Activated naive CD8-positive, alpha-beta T cell (primary cell): ENCODE measurements at regions not wholly inside any gene's neighbourhood (a gene's known extent, or its start where the extent isn't known, plus 50 kb on each side); places are given as distances from the start of the nearest gene placed in this dataset.
"Not testable (repeated sequence)": the region's sequence is repeated elsewhere in the genome, so short reads cannot be mapped to it uniquely, and the experiment has no call there.

Source experiments
- H3K27ac Mint-ChIP-seq: one replicate; pipeline ENCODE4 v1.8.0; 2021; ENCODE audit warnings: mixed read lengths
- H3K27me3 Mint-ChIP-seq: one replicate; pipeline ENCODE4 v1.8.0; 2021; ENCODE audit warnings: mixed read lengths
- H3K36me3 Mint-ChIP-seq: one replicate; pipeline ENCODE4 v1.8.0; 2021; ENCODE audit warnings: mixed read lengths
- H3K4me1 Mint-ChIP-seq: one replicate; pipeline ENCODE4 v1.8.0; 2021; ENCODE audit warnings: low read depth, mixed read lengths
- H3K4me3 Mint-ChIP-seq: one replicate; pipeline ENCODE4 v1.8.0; 2021; ENCODE audit warnings: mild to moderate bottlenecking, mixed read lengths
- H3K9me3 Mint-ChIP-seq: one replicate; pipeline ENCODE4 v1.8.0; 2021; ENCODE audit warnings: low read depth, mixed read lengths

DNA sequence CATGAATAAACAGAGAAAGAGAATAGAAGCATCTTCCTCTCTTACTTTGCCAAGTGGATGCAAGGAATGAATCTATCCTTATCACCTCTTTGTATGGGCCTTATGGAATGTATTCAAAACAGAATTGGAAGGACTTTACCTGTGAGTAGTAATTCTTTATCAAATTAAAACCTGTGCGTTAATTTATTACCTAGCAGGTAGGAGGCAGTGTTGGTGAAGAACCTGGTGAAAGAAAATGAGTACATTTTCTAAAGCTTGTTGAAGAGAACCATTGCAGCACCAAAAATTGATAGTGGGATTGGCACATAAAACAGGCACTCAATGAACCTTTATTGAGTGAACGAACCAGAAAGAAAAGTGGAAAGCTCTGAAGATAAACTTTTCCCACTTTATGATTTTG, 1302.1 kb upstream of the CELF4 start:
- H3K9me3 Mint-ChIP-seq, result no peaks in the 10 kb centered on the region
- no peaks in the 10 kb centered on the region for H3K4me1 Mint-ChIP-seq
- no peaks in the 10 kb centered on the region for H3K36me3 Mint-ChIP-seq
- no peaks in the 10 kb centered on the region for H3K27me3 Mint-ChIP-seq
- H3K27ac Mint-ChIP-seq, result no peak overlapping the region
- no peak overlapping the region for H3K4me3 Mint-ChIP-seq

- no peak overlapping the region for H3K27ac Mint-ChIP-seq
- H3K36me3 Mint-ChIP-seq, result no peaks in the 10 kb centered on the region
- no peaks in the 10 kb centered on the region for H3K9me3 Mint-ChIP-seq
- no peak overlapping the region for H3K4me3 Mint-ChIP-seq
- no peaks in the 10 kb centered on the region for H3K27me3 Mint-ChIP-seq
- no peaks in the 10 kb centered on the region for H3K4me1 Mint-ChIP-seq
These were observed 1285.9 kb upstream of the CELF4 start for GRCh38 chr18:38851526-38851925.

DNA sequence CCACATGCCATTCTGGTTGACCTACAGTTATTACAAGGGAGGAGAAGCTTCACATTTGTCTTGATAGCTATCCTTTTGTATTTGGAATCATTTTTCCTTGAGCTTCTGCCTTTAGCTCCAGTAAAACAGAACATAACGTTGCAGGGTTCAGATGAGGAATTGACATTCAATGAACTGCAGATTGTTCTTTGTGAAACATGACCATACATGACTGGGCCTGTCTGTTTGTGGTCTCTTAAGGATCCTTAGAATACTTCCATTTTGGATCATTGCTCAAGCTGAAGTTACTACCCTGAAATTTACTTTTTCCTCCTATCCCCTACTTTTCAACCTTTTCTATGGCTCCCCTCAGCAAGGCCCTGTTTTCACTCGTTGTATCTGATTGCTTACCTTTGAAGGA, 1281.7 kb upstream of the CELF4 start:
- Mint-ChIP-seq H3K4me3 (no peak overlapping the region), H3K27ac (no peak overlapping the region), H3K4me1 (no peaks in the 10 kb centered on the region), H3K36me3 (no peaks in the 10 kb centered on the region), H3K27me3 (no peaks in the 10 kb centered on the region), H3K9me3 (peaks cover 3% of the 10 kb centered on the region)

DNA sequence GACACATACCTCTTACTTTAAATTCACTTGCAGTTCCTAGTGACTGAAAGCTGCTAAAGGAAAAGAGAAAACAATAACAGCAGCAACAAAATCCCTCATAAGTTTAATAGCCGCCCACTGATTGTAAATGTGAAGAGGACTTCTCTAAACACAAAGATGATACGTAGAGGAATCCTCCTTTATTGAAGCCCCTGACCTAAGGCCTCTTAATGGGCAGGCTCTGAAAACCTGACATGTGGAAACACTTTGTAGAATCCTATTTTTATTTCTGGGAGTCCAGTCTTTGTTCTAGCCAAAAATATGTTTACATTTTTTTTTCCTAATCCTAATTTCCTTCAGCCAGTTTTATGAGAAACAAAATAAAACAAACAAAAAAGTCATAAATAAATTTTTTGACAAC, 1277.7 kb upstream of the CELF4 start:
- Mint-ChIP-seq H3K27ac (no peak overlapping the region), H3K4me3 (no peak overlapping the region), H3K4me1 (no peaks in the 10 kb centered on the region), H3K27me3 (no peaks in the 10 kb centered on the region), H3K9me3 (peaks cover 3% of the 10 kb centered on the region), H3K36me3 (no peaks in the 10 kb centered on the region)

DNA sequence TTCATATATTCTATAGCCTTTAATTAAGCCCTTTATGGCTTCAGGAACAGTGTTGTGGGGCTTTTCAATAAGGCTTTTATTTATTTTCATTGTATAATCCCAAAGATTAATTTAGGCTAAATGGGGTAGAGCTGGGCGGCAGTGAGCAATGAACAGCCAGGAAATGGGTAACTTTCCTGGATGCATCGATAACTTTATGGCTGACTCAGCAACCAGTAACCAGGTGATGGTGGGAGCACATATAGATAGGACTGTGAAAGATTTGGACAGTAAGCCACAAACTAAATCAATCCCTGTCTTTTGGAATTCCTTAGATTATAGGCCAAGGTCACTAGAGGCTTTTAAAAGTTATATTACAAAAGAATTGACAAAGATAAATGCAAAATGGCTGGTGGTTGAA, 1260.6 kb upstream of the CELF4 start:
- H3K4me1 Mint-ChIP-seq, result no peaks in the 10 kb centered on the region
- H3K9me3 Mint-ChIP-seq, result no peaks in the 10 kb centered on the region
- no peaks in the 10 kb centered on the region for H3K36me3 Mint-ChIP-seq
- no peaks in the 10 kb centered on the region for H3K27me3 Mint-ChIP-seq
- H3K4me3 Mint-ChIP-seq, result no peak overlapping the region
- H3K27ac Mint-ChIP-seq, result no peak overlapping the region

- Mint-ChIP-seq H3K4me3 (no peak overlapping the region), H3K27ac (no peak overlapping the region), H3K4me1 (no peaks in the 10 kb centered on the region), H3K9me3 (peaks cover 6% of the 10 kb centered on the region), H3K36me3 (no peaks in the 10 kb centered on the region), H3K27me3 (no peaks in the 10 kb centered on the region)
These were observed 1245.6 kb upstream of the CELF4 start for GRCh38 chr18:38811209-38811608.

GRCh38 chr18:38810789-38811188, 1245.2 kb upstream of the CELF4 start:
- Mint-ChIP-seq H3K4me1 (no peaks in the 10 kb centered on the region), H3K27ac (no peak overlapping the region), H3K36me3 (no peaks in the 10 kb centered on the region), H3K27me3 (no peaks in the 10 kb centered on the region), H3K9me3 (peaks cover 6% of the 10 kb centered on the region), H3K4me3 (no peak overlapping the region)

DNA sequence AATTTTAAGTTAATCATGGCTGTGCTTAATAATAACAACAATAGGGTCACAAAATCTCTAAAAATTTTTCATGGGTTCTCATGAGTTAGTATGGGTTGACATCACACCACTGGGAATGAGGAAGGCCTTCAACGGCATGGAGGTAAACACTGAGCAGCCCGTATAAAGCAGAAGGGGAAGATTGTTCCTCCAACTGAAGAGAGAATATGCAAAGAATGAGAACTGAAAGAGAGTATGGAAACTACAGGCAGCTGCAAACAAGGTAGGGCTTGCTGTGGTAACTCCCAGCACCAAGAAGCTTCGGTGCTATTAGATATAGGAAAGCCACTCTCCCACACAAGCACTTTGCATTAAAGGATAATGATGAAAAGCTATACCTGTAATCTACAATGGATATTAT, 1242.3 kb upstream of the CELF4 start:
- H3K4me1 Mint-ChIP-seq, result no peaks in the 10 kb centered on the region
- H3K4me3 Mint-ChIP-seq, result no peak overlapping the region
- no peaks in the 10 kb centered on the region for H3K27me3 Mint-ChIP-seq
- H3K27ac Mint-ChIP-seq, result no peak overlapping the region
- H3K9me3 Mint-ChIP-seq, result peaks cover 3% of the 10 kb centered on the region
- H3K36me3 Mint-ChIP-seq, result no peaks in the 10 kb centered on the region

DNA sequence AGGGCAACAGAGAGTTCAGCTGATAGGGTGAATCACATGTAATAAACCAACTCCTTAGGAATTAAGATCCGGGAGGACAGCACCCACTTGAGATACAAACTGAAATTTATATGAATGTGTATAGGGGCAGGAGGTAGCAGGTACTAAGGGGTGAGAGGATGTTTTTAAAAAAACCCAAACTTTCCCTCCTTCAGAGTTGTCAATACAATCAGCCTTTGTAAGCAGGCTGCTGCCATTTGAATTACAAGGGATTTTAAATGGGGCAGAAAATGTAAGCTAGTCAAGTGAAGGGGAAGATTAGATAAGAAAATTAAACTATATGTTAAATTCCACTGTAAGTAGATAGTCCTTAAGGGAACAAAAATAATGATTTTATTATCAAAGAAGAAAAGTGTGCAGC, 1239.7 kb upstream of the CELF4 start:
- no peaks in the 10 kb centered on the region for H3K4me1 Mint-ChIP-seq
- no peak overlapping the region for H3K27ac Mint-ChIP-seq
- peaks cover 3% of the 10 kb centered on the region for H3K9me3 Mint-ChIP-seq
- no peak overlapping the region for H3K4me3 Mint-ChIP-seq
- no peaks in the 10 kb centered on the region for H3K27me3 Mint-ChIP-seq
- no peaks in the 10 kb centered on the region for H3K36me3 Mint-ChIP-seq

DNA sequence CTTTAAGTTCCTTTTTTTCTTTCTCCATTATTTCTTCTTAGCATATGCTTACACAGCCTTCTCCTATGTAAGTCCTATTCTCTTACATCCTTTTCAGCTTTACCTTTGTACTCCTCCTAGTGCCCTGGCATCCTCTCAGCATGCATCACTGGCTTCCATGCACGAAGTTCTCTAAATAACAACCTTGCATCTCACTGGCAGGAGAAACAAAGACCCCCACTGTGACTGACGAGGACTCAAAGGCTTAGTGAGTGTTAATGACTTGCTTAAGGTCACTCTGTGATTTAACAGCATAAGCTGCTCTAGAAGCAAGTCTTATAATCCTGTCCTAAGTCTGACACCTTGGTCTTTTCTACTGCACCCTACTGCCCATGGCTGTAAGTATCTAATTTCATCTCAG, 1236.0 kb upstream of the CELF4 start:
- no peak overlapping the region for H3K27ac Mint-ChIP-seq
- H3K36me3 Mint-ChIP-seq, result no peaks in the 10 kb centered on the region
- no peaks in the 10 kb centered on the region for H3K27me3 Mint-ChIP-seq

GRCh38 chr18:38796762-38797161, 1231.2 kb upstream of the CELF4 start:
- no peaks in the 10 kb centered on the region for H3K27me3 Mint-ChIP-seq
- H3K27ac Mint-ChIP-seq, result no peak overlapping the region
- H3K4me3 Mint-ChIP-seq, result no peak overlapping the region
- no peaks in the 10 kb centered on the region for H3K4me1 Mint-ChIP-seq
- H3K36me3 Mint-ChIP-seq, result no peaks in the 10 kb centered on the region
- no peaks in the 10 kb centered on the region for H3K9me3 Mint-ChIP-seq

More for the DNA sequence above, 1236.0 kb upstream of the CELF4 start:
- no peaks in the 10 kb centered on the region for H3K9me3 Mint-ChIP-seq
- no peaks in the 10 kb centered on the region for H3K4me1 Mint-ChIP-seq
- no peak overlapping the region for H3K4me3 Mint-ChIP-seq

DNA sequence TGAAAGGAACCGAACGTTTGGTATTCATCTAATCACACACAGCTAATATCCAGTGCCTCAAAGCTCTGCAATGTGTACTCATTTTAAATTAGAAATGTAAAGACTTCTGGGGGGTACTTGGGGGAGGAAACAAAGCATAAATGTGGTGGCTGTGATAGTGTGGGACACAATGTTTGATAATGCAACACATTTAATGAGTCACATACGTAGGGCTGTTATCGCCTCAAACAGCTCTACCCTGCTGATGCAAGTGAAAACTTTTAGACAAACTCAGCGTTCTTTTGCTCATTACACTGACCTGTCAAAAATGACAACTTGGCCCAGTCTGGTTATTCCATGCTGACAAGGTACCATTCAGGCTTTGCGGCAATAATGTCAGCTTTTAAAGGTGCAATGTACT, 1227.1 kb upstream of the CELF4 start:
- H3K4me3 Mint-ChIP-seq, result no peak overlapping the region
- H3K27ac Mint-ChIP-seq, result no peak overlapping the region
- no peaks in the 10 kb centered on the region for H3K9me3 Mint-ChIP-seq
- H3K36me3 Mint-ChIP-seq, result no peaks in the 10 kb centered on the region
- no peaks in the 10 kb centered on the region for H3K4me1 Mint-ChIP-seq
- no peaks in the 10 kb centered on the region for H3K27me3 Mint-ChIP-seq

- Mint-ChIP-seq H3K27me3 (no peaks in the 10 kb centered on the region), H3K4me3 (no peak overlapping the region), H3K4me1 (no peaks in the 10 kb centered on the region), H3K36me3 (no peaks in the 10 kb centered on the region), H3K9me3 (no peaks in the 10 kb centered on the region), H3K27ac (no peak overlapping the region)
These were observed 1225.2 kb upstream of the CELF4 start for GRCh38 chr18:38790786-38791185.

GRCh38 chr18:38790303-38790702, 1224.7 kb upstream of the CELF4 start:
- H3K4me1 Mint-ChIP-seq, result no peaks in the 10 kb centered on the region
- H3K9me3 Mint-ChIP-seq, result no peaks in the 10 kb centered on the region
- H3K4me3 Mint-ChIP-seq, result no peak overlapping the region
- no peaks in the 10 kb centered on the region for H3K27me3 Mint-ChIP-seq
- H3K36me3 Mint-ChIP-seq, result no peaks in the 10 kb centered on the region
- H3K27ac Mint-ChIP-seq, result no peak overlapping the region

DNA sequence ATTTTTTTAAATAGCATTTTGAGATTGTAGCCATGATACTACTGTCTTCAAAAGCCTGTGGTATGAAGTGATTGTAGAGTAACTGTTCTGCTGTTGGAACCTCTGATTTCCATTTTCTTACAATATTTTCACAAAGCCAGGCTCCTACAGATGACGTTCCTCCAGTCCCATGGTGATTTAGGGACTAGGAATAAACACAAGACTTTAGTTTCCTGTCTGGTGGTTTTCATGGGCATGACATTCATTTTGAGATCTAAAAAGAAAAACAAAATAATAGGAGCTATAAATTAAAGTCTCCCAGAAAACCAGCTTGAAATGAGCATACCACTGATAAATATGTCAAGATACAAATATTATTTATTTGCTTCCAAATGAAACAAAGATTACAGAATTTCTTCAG, 1223.5 kb upstream of the CELF4 start:
- no peaks in the 10 kb centered on the region for H3K9me3 Mint-ChIP-seq
- H3K4me1 Mint-ChIP-seq, result no peaks in the 10 kb centered on the region
- no peaks in the 10 kb centered on the region for H3K27me3 Mint-ChIP-seq
- H3K27ac Mint-ChIP-seq, result no peak overlapping the region
- no peaks in the 10 kb centered on the region for H3K36me3 Mint-ChIP-seq
- no peak overlapping the region for H3K4me3 Mint-ChIP-seq

GRCh38 chr18:38786906-38787305, 1221.3 kb upstream of the CELF4 start:
- Mint-ChIP-seq H3K9me3 (no peaks in the 10 kb centered on the region), H3K27ac (no peak overlapping the region), H3K36me3 (no peaks in the 10 kb centered on the region), H3K27me3 (no peaks in the 10 kb centered on the region), H3K4me3 (no peak overlapping the region), H3K4me1 (no peaks in the 10 kb centered on the region)

DNA sequence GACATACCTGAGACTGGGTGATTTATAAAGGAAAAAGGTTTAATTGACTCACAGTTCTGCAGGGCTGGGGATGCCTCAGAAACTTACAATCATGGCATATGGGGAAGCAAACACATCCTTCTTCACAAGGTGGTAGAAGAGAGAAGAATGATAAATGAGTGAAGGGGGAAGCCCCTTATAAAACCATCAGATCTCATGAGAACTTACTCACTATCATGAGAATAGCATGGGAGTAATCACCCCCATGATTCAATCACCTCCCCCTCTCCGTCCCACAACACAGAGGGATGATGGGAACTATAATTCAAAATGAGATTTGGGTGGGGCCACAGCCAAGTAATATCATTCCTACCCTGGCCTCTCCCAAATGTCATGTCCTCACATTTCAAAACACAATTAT, 1206.0 kb upstream of the CELF4 start:
- not testable (repeated sequence) for H3K4me1 Mint-ChIP-seq, H3K27ac Mint-ChIP-seq, H3K27me3 Mint-ChIP-seq, H3K4me3 Mint-ChIP-seq, H3K36me3 Mint-ChIP-seq, H3K9me3 Mint-ChIP-seq
